T-helper 1 cell (primary cell): ENCODE measurements at regions not wholly inside any gene's neighbourhood (a gene's known extent, or its start where the extent isn't known, plus 50 kb on each side); places are given as distances from the start of the nearest gene placed in this dataset.
"Not testable (repeated sequence)": the region's sequence is repeated elsewhere in the genome, so short reads cannot be mapped to it uniquely, and the experiment has no call there.

Experiments
- DNase-seq, 5 donors: peaks; one replicate each; pipeline ENCODE4 v3.0.0-alpha.2; 2012 to 2020

GRCh38 chr16:13336907-13337881, 435.8 kb downstream of the SHISA9 start:
- DNase-seq = not testable (repeated sequence)

GRCh38 chr16:13338044-13338443, 436.6 kb downstream of the SHISA9 start:
- no peak for DNase-seq

DNA sequence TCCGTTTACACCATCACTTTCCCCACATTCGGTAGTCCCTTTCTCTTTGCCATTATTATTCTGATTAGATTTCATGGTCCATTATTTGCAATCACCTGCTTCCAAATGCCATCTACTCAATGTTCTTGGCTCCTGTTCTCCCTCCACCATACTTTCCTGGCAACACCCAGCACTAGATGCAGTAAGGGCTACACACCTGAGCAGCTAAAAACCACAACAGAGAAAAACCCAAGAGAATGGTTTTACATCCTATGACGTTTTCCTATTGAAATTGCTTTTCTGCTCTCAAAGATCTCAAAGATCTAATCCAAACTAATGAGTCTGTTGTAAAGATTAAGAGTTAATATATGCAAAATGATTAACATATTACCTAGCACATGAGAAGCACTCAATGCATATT, 441.3 kb downstream of the SHISA9 start:
- no peak for DNase-seq

DNA sequence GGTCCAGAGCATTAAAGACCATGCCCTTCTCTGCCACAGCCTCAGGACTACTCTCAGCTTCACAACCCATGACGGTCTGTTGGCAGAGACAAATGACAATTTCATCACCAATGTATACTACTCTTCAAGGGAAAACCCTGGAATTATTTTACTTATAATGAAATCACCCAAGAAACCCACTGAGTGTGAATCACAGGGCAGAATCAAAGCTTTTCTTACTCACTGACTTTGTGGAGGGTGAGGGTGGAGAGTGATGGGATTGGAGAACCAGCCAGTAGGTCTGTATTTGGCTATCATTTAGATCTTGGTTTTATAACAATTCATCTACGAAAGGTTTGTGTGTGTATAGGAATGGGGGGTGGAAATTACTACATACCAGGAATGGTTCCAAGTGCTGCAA, 442.6 kb downstream of the SHISA9 start:
- no peak for DNase-seq

DNA sequence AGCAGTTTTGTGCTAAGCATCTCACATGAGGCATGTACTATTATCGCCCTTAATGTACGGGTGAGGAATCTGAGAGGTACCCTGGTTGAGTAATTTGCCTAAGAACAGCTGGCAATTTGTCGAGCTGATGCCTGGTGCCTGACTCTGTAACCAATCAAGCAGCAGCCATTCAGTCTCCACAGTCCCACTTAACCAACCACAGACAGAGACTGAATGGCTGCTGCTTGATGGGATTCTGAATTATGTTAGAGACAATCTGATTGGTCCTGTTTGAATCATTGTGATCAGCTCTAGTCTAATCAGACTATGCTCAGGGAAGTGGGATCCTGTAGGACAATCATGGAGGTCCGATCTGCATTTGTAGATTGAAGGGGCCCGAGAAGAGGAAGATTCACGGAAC, 447.0 kb downstream of the SHISA9 start:
- DNase-seq = no peak

DNA sequence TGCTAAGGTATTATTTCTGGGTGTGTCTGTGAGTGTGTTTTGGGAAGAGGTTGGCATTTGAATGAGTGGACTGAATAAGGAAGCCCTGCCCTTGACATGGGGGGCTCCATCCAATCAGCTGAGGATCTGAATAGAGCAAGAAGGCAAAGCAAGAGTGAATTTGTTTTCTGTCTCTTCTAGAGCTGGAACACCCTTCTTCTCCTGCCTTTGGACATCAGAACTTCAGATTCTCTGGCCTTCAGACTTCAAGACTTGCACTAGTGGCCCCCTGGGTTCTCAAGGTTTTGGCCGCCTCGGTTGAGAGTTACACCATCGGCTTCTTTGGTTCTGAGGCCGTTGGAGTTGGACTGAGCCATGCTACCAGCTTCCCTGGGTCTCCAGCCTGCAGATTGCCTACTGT, 448.6 kb downstream of the SHISA9 start:
- no peak for DNase-seq

DNA sequence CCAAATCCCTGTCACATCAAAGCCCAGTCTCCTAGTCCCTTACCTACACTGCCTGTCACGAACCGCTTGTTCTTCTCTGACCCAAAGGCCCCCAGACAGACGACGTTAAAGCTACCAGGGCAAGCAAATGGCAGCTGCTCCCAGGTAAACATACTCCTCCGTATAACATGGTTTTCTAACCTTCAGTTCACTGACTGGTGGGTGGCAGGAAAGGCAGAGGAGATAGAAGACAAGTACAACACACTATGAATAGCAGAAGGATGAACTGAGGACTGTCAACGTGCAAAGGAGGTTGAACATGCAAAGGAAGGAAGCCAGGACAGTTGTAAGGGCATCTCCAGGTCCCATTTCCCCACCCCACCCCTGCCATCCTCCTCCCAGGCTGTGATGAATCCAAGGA, 449.8 kb downstream of the SHISA9 start:
- no peak for DNase-seq

GRCh38 chr16:13351601-13352217, 450.3 kb downstream of the SHISA9 start:
- DNase-seq = no peak

DNA sequence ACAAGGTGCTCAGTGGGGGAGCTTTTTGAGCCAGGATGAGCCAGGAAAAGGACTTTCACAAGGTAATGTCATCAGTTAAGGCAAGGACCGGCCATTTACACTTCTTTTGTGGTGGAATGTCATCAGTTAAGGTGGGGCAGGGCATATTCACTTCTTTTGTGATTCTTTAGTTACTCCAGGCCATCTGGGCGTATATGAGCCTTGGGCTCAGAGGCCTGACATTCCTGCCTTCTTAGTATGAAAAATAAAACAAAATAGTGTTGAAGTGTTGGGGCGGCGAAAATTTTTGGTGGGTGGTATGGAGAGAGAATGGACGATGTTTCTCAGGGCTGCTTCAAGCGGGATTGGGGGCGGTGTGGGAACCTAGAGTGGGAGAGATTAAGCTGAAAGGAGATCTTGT, 451.4 kb downstream of the SHISA9 start:
- DNase-seq = not testable (repeated sequence)

DNA sequence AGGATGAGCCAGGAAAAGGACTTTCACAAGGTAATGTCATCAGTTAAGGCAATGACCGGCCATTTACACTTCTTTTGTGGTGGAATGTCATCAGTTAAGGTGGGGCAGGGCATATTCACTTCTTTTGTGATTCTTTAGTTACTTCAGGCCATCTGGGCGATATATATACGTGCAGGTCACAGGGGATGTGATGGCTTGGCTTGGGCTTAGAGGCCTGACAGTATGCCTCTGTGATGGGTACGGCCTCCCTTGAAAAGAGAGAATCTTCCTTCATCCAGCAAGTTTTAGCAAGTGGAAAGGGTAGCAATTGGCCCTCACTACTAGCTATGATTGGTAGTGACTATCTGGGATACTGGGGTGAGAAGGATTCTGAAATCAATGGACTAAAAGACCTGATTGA, 456.4 kb downstream of the SHISA9 start:
- DNase-seq = not testable (repeated sequence)

DNA sequence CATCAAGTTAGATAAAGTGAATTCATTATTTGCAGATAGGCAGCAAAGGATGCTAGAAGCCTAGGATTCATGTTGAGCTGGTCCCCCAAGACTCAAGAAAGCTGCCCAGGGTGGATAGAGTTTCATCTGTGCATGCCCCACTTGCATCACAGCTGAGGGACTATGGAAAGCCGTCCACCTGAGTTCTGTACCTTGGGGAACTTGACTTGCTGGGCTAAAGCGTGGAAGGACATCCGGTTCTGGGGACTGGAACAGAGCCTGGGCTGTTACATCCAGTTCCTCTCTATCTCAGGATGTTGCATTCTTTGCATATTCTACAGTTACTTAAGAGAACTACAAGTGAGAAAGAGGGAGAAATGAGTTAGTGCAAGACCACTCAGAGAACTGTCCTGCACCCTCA, 458.4 kb downstream of the SHISA9 start:
- DNase-seq = no peak

DNA sequence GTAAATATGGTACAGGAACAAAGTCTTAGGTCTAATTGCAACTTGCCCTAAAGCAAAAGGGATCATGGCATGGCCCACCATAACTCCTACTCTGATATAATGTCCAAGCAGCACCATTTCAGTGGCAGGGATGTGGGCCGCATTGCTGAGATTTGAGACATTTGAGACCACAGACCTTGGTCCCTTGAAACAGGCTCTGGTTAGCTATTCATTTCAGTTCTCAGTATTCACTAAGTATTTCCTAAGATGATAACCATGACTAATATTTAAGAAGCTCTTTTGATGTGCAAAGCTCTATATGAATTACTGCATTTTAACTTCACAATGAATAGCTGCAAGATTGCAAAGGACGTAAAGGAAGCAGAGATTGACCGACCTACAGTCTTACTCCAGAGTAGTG, 471.0 kb downstream of the SHISA9 start:
- DNase-seq = no peak

- no peak for DNase-seq
Observed at GRCh38 chr16:13376174-13376573, 474.8 kb downstream of the SHISA9 start.

GRCh38 chr16:13377143-13377542, 475.7 kb downstream of the SHISA9 start:
- DNase-seq = no peak

DNA sequence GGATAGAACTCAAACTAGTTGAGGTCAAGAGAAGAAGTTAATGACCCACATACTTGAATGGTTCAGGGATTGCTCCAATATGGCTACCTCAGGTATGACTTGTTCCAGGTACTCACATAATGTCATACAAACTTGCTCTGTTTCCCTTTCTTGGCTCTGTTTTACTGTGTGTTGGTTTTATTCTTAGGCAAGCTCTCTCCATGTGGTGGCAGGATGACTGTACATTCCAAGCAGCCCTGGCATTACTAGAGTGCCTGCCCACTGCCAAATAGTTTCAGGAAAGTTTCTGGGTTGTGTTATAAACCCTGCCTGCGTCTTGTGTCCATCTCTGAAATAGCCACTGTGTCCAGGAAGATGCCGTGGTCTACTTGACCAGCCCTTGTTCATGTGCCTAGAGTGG, 476.8 kb downstream of the SHISA9 start:
- no peak for DNase-seq

- DNase-seq = no peak
Observed at GRCh38 chr16:13379266-13379665, 477.9 kb downstream of the SHISA9 start.

- not testable (repeated sequence) for DNase-seq
Observed at GRCh38 chr16:13385156-13386040, 484.0 kb downstream of the SHISA9 start.

DNA sequence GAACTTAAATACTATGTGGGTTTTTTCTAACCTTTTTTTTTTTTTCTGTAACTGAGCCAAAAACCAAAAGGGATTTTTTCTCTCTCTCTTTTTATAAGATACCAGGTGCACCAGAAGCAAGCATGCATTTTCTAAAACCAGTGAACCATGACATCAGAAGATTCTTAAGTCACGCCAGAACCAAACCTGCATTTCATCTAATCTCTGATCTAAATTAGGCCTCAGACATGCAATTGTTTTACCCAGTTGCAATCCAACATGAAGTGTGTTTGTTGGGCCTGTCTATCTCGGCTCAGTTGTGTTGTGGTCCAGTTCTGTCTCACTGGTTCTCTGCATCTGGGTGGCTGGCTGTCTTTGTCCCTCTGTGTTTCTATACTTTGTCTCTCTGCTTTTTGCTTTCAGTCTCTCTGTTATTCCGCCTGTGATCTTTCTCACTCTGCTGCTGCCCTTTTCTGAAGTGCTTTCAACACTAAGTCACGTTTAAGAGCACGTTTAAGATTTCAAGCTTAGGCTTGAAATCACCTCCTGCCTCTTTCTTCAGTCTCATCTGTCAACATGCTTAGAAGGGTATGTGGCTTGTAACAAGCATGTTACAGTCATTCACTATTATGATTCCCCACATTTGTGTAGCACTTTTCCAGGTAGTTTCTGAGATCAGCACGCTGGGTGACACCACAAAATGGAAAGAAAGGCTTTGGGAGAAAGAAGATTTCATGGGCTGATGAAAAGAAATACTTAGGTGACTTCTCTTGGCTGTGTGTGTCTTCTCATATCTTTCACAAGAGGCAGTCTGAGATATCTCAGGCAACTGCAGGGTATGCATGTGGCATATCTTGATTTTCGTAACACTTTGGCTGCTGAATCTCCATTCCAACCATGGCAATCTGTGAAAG, 488.9 kb downstream of the SHISA9 start:
- no peak for DNase-seq

DNA sequence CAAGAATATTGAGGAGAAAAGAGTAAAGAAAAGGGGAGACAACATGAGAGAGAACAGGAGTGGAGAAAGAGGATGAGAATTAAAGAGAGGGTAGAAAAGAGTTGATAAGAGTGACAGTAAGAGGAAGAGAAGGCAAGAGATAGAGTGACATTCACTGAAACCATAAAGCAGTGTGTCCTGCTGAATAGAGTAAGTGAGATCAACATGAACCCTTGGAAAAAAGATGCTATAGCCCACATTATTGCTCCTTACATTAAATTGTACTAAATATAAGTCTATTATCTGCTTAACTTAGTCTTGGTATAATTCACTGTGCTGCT, 489.5 kb downstream of the SHISA9 start:
- DNase-seq = no peak

- no peak for DNase-seq
Observed at GRCh38 chr16:13391337-13391736, 489.9 kb downstream of the SHISA9 start.

DNA sequence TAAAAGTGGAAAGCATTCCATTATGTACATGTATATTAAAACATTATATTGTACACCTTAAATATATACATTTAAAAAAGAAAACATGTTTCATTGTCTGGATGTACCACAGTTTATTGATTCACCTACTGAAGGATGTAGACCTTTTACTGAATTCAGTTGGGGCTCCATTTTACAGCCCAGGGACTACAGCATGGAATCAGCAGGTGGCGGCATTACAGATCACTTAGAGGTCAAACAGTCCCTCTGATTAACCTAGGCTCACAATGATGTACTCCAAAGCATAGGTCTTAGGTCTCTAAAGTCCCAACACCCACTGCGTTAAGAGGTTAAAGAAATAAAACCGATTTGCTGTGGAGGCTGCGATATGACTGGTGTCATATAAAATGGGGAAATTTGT, 490.9 kb downstream of the SHISA9 start:
- DNase-seq = no peak

DNA sequence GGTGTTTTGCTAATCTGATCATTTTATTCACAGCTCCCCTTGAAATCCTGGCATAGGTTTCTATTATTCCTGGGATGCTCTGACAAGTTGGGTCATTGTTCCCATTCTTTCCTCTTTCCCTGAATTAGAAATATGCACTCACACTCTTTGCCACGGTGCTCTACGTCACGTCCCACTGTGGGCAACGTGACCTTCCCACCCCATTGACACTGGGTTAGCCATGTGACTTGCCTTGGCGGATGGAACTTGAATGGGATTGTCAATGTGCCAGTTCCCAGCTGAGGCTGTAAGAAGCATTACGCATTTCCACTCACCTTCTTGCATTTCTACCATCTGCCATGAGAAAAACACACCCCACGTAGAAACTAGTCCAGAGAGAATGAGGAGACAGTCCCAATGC, 492.4 kb downstream of the SHISA9 start:
- DNase-seq = no peak
